ENCODE measurements at regions not wholly inside any gene's neighbourhood (a gene's known extent, or its start where the extent isn't known, plus 50 kb on each side); places are given as distances from the start of the nearest gene placed in this dataset.
"Not testable (repeated sequence)": the region's sequence is repeated elsewhere in the genome, so short reads cannot be mapped to it uniquely, and the experiment has no call there.

DNA sequence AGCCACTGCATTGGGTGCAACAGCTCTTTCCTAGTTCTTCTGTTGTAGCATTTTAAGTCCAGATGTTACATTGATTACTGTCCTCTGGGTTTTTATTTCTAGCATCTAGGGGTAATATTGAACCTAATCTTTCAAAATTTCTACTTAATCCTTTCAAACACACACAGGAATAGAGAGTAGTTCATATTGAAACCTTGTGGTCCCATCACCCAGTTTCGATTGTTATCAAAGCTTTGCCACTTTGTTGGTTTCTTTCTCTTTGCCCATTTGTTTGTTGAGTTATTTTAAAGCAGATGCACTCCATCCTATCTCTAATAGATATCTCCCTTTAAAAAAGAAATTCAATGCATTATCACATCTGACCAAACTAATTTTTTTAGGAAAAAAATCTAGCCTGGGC lies 422.9 kb upstream of the AMELY start:
- Histone ChIP-seq H3K4me1 (peaks cover 0 to 21% (median 3%) of the 10 kb centered on the region in 6 donors), H3K9me3 (no peaks in the 10 kb centered on the region), H3K27ac (no peak overlapping the region), H3K4me3 (no peak overlapping the region), H3K27me3 (replicated peaks in 1 of 7) (no peaks in the 10 kb centered on the region), H3K36me3 (peaks cover 0 to 19% (median 0%) of the 10 kb centered on the region in 6 donors)
- intact Hi-C loops (cut with DNase I; ENCODE audit: low total_unique reads): no loop called here
- 71 to 78% (median 77%) methylated on average over 1 of the region's 1 CpG; no CpG with 5 or more reads in 2 of the 5 donors for WGBS, 5 donors
- DNase-seq: no peak
- TF ChIP-seq, protein P1, sequence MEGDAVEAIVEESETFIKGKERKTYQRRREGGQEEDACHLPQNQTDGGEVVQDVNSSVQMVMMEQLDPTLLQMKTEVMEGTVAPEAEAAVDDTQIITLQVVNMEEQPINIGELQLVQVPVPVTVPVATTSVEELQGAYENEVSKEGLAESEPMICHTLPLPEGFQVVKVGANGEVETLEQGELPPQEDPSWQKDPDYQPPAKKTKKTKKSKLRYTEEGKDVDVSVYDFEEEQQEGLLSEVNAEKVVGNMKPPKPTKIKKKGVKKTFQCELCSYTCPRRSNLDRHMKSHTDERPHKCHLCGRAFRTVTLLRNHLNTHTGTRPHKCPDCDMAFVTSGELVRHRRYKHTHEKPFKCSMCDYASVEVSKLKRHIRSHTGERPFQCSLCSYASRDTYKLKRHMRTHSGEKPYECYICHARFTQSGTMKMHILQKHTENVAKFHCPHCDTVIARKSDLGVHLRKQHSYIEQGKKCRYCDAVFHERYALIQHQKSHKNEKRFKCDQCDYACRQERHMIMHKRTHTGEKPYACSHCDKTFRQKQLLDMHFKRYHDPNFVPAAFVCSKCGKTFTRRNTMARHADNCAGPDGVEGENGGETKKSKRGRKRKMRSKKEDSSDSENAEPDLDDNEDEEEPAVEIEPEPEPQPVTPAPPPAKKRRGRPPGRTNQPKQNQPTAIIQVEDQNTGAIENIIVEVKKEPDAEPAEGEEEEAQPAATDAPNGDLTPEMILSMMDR (IDR thresholded peaks at IDR 0.05 in 8 of 11, conservative IDR thresholded peaks at IDR 0.05 in 3 of 11): no peak
- no peak for TF ChIP-seq POLR2A (IDR thresholded peaks at IDR 0.05)

DNA sequence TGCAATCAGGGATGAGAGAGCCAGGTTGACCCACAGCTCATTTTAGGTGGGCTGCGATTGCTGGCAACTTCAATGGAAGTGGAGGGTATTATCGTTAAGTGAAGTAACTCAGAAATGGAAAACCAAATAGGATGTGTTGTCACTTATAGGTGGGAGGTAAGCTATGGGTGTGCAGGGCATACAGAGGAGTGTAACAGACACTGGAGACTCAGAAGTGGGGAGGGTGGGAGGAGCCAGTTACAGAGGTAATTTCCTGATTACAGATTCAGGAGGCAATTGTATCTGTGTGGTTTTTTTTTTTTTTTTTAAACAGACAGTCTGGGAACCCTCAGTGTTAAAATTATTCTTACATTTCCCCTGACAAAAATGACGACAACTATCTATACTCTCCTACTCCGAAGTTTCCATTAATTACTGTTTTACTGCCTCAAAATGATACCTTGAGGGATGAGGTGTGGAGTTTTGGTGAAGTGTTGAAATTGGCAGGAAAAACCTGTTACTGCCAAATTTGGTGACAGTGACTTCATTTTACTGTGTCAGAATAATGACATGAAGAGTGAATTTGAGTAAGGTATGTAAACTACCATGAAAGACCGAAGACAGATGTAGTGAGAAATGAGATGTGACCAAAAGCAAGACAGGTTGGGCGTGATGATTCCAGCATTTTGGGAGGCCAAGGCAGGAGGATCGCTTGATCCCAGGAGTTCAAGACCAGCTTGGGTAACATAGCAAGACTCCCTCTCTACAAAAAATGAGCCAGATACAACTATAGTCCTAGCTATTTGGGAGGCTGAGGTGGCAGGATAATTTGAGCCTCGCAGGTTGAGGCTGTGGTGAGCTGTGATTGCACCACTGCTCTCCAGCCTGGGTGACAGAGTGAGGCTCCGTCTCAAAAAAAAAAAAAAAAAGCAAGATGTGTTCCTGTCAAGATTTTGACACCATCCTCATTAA lies 415.0 kb upstream of the AMELY start:
- no peak for DNase-seq
- intact Hi-C loops (cut with DNase I; ENCODE audit: low total_unique reads): no loop called here
- 63 to 75% (median 68%) methylated on average over 9 of the region's 9 CpGs; no CpG with 5 or more reads in 2 of the 5 donors for WGBS, 5 donors
- H3K4me1 ChIP-seq: peaks cover 0 to 3% (median 0%) of the 10 kb centered on the region in 6 donors
- H3K4me3 ChIP-seq: no peak overlapping the region
- H3K36me3 ChIP-seq: peaks cover 0 to 50% (median 0%) of the 10 kb centered on the region in 6 donors
- peak overlapping the region in 1 of 8 donors; percentile 18 for H3K27ac ChIP-seq
- no peaks in the 10 kb centered on the region for H3K27me3 ChIP-seq (replicated peaks in 1 of 7)
- H3K9me3 ChIP-seq: no peaks in the 10 kb centered on the region
- TF ChIP-seq, protein P1 (IDR thresholded peaks at IDR 0.05 in 8 of 11, conservative IDR thresholded peaks at IDR 0.05 in 3 of 11): no peak
- TF ChIP-seq POLR2AphosphoS5 (IDR thresholded peaks at IDR 0.05) (no peak), POLR2A (IDR thresholded peaks at IDR 0.05) (no peak)

DNA sequence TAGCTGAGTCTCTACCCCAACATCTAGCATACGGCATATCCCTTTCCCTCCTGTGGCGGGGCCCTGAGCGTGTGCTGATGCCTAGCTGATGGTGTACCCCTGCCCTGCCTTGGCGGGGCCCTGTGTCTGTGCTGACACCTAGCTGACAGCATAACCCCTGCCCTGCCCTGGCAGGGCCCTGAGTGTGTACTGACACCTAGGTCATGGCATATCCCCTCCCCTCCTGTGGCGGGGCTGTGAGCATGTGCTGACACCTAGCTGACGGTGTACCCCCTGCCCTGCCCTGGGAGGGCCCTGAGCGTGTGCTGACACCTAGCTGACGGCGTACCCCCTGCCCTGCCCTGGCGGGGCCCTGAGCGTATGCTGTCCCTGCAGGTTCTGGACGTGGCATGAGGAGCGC lies 414.0 kb upstream of the AMELY start:
- H3K27ac ChIP-seq: no peak overlapping the region
- H3K36me3 ChIP-seq: peaks cover 0 to 50% (median 0%) of the 10 kb centered on the region in 6 donors
- no peak for DNase-seq
- H3K27me3 ChIP-seq (replicated peaks in 1 of 7): no peaks in the 10 kb centered on the region
- 92 to 96% (median 96%) methylated on average over 11 to 13 of the region's 13 CpGs; no CpG with 5 or more reads in 2 of the 5 donors for WGBS, 5 donors
- no peak for TF ChIP-seq POLR2AphosphoS5 (IDR thresholded peaks at IDR 0.05)
- TF ChIP-seq, protein P1 (IDR thresholded peaks at IDR 0.05 in 8 of 11, conservative IDR thresholded peaks at IDR 0.05 in 3 of 11): no peak
- TF ChIP-seq POLR2A (IDR thresholded peaks at IDR 0.05): no peak
- H3K4me1 ChIP-seq: peaks cover 0 to 3% (median 0%) of the 10 kb centered on the region in 6 donors
- H3K4me3 ChIP-seq: no peak overlapping the region
- intact Hi-C loops (cut with DNase I; ENCODE audit: low total_unique reads): no loop called here
- no peaks in the 10 kb centered on the region for H3K9me3 ChIP-seq

DNA sequence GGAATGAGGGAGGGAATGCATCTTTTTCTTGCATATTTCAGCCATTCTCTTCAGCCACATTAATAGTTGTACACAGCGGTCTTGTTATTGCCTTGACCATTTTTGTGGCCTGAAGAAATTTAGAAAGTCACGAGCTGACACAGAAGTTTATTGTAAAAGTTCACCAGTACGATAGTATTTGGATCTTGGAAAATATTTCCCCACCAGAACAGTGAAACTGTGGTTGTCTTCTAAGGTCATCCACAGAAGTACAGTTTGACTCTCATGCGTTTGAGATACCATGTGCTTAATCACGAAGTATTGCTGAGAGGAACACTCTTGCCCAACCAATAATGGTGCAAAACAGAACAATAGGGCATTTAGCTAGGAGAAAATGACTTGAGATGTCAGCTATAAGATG lies 409.2 kb upstream of the AMELY start:
- TF ChIP-seq POLR2AphosphoS5 (IDR thresholded peaks at IDR 0.05): no peak
- TF ChIP-seq POLR2A (IDR thresholded peaks at IDR 0.05): no peak
- TF ChIP-seq, protein P1 (IDR thresholded peaks at IDR 0.05 in 8 of 11, conservative IDR thresholded peaks at IDR 0.05 in 3 of 11): no peak
- no peak for DNase-seq
- Histone ChIP-seq H3K4me3 (no peak overlapping the region), H3K4me1 (peaks cover 0 to 14% (median 3%) of the 10 kb centered on the region in 6 donors), H3K27ac (no peak overlapping the region), H3K36me3 (peaks cover 0 to 21% (median 0%) of the 10 kb centered on the region in 6 donors), H3K9me3 (no peaks in the 10 kb centered on the region), H3K27me3 (replicated peaks in 1 of 7) (no peaks in the 10 kb centered on the region)
- intact Hi-C loops (cut with DNase I; ENCODE audit: low total_unique reads): no loop called here
- 72 to 88% (median 83%) methylated on average over 5 of the region's 5 CpGs; no CpG with 5 or more reads in 2 of the 5 donors for whole genome bisulfite sequencing, 5 donors

DNA sequence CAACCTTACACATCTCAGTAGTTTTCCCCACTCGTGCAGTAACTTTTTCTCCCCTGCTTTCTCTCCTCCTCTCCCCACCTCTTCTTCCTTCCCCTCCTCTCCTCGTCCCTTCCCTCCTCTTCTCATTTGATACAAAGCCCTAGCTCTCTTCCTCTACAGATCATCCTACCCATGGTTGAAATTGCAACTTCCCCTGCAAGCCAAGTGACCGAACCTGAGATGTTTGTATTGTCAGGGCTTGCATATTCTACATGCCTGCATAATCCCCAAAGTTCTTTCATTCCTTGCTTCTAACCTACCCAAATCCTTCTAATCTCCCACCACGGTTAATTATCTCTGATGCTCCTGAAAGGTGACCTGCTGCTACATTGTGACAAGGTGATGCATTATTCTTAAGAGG lies 408.6 kb upstream of the AMELY start:
- H3K36me3 ChIP-seq: peaks cover 0 to 19% (median 0%) of the 10 kb centered on the region in 6 donors
- WGBS, 5 donors: 64 to 100% (median 70%) methylated on average over 1 to 2 of the region's 4 CpGs; no CpG with 5 or more reads in 2 of the 5 donors
- H3K27me3 ChIP-seq (replicated peaks in 1 of 7); DNase-seq; H3K9me3 ChIP-seq; H3K27ac ChIP-seq; H3K4me3 ChIP-seq; intact Hi-C loops (cut with DNase I; ENCODE audit: low total_unique reads): not testable (repeated sequence)
- peaks cover 0 to 14% (median 3%) of the 10 kb centered on the region in 6 donors for H3K4me1 ChIP-seq

Data from spleen (tissue), 11 donors.